ENCODE measurements at regions not wholly inside any gene's neighbourhood (a gene's known extent, or its start where the extent isn't known, plus 50 kb on each side); places are given as distances from the start of the nearest gene placed in this dataset.

GRCh38 chr22:19574247-19574646 is 50.0 kb upstream of the CLDN5 start:
- DNase-seq, result no peak

- no peak for DNase-seq
These were observed 52.5 kb upstream of the CLDN5 start for GRCh38 chr22:19576460-19577421.

GRCh38 chr22:19577422-19577966 is 53.3 kb upstream of the CLDN5 start:
- DNase-seq, result no peak

GRCh38 chr22:19578180-19579004 is 54.2 kb upstream of the CLDN5 start:
- no peak for DNase-seq

- DNase-seq, result no peak
These were observed 55.1 kb upstream of the CLDN5 start for GRCh38 chr22:19579115-19579811.

GRCh38 chr22:19579880-19580279 is 55.7 kb upstream of the CLDN5 start:
- DNase-seq, result no peak

GRCh38 chr22:19580291-19580890 is 56.2 kb upstream of the CLDN5 start:
- no peak for DNase-seq

- DNase-seq, result no peak
These were observed 58.0 kb upstream of the CLDN5 start for GRCh38 chr22:19582033-19582693.

GRCh38 chr22:19586922-19587684 is 62.9 kb upstream of the CLDN5 start:
- no peak for DNase-seq

- no peak for DNase-seq
These were observed 66.5 kb upstream of the CLDN5 start for GRCh38 chr22:19590696-19591095.

GRCh38 chr22:19591568-19591967 is 67.4 kb upstream of the CLDN5 start:
- DNase-seq, result no peak

- no peak for DNase-seq
These were observed 68.3 kb upstream of the CLDN5 start for GRCh38 chr22:19592464-19592863.

- DNase-seq, result no peak
These were observed 69.9 kb upstream of the CLDN5 start for GRCh38 chr22:19593991-19594569.

- DNase-seq, result no peak
These were observed 71.3 kb upstream of the CLDN5 start for GRCh38 chr22:19595532-19595931.

- DNase-seq, result no peak
These were observed 72.6 kb upstream of the CLDN5 start for GRCh38 chr22:19596680-19597398.

- peak; percentile 75 for DNase-seq
These were observed 73.2 kb upstream of the CLDN5 start for GRCh38 chr22:19597399-19597735.

- no peak for DNase-seq
These were observed 74.0 kb upstream of the CLDN5 start for GRCh38 chr22:19598054-19598855.

- no peak for DNase-seq
These were observed 74.8 kb upstream of the CLDN5 start for GRCh38 chr22:19599004-19599403.

GRCh38 chr22:19599626-19600243 is 75.5 kb upstream of the CLDN5 start:
- DNase-seq, result no peak
